ENCODE measurements at regions not wholly inside any gene's neighbourhood (a gene's known extent, or its start where the extent isn't known, plus 50 kb on each side); places are given as distances from the start of the nearest gene placed in this dataset.

DNA sequence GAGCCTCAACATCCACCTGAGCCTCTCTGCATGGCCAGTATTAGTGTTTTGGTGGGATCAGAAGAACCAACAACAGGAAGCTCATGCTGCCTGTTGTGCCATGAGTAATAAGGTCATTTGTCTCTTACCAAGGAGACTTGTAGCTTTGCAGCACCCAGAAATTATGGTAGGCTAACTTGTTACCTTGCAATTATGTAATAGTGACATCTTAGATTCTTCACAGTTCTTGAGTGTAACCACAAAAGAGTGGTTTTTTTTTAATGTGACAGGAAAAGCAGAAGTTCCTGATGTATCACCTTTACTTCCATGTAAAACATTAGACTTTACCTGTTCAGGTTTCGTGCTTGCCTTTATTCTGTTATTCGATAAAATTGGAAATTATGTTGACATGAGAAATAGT is 263.9 kb upstream of the CXXC4 start:
- TF ChIP-seq, protein P1, sequence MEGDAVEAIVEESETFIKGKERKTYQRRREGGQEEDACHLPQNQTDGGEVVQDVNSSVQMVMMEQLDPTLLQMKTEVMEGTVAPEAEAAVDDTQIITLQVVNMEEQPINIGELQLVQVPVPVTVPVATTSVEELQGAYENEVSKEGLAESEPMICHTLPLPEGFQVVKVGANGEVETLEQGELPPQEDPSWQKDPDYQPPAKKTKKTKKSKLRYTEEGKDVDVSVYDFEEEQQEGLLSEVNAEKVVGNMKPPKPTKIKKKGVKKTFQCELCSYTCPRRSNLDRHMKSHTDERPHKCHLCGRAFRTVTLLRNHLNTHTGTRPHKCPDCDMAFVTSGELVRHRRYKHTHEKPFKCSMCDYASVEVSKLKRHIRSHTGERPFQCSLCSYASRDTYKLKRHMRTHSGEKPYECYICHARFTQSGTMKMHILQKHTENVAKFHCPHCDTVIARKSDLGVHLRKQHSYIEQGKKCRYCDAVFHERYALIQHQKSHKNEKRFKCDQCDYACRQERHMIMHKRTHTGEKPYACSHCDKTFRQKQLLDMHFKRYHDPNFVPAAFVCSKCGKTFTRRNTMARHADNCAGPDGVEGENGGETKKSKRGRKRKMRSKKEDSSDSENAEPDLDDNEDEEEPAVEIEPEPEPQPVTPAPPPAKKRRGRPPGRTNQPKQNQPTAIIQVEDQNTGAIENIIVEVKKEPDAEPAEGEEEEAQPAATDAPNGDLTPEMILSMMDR (IDR thresholded peaks at IDR 0.05): no peak
- TF ChIP-seq POLR2A (IDR thresholded peaks at IDR 0.05): no peak

Measured in adrenal gland (tissue), 5 donors.